ENCODE measurements at regions not wholly inside any gene's neighbourhood (a gene's known extent, or its start where the extent isn't known, plus 50 kb on each side); places are given as distances from the start of the nearest gene placed in this dataset.

GRCh38 chr11:80144897-80145594, 704.2 kb upstream of the TENM4 start:
- 66 to 76% (median 74%) methylated on average over 2 of the region's 2 CpGs for WGBS, 4 donors
- no peak overlapping the region for H3K4me3 ChIP-seq
- H3K36me3 ChIP-seq, result no peaks in the 10 kb centered on the region
- no peak overlapping the region for H3K27ac ChIP-seq
- intact Hi-C loops (cut with DNase I), result no loop called here
- H3K4me1 ChIP-seq, result no peaks in the 10 kb centered on the region
- DNase-seq (no peak), ATAC-seq (no peak)
- no peaks in the 10 kb centered on the region for H3K9me3 ChIP-seq
- H3K27me3 ChIP-seq, result no peaks in the 10 kb centered on the region
- no peak for TF ChIP-seq CTCF (IDR thresholded peaks at IDR 0.05)
- no peak for TF ChIP-seq POLR2A (IDR thresholded peaks at IDR 0.05)

GRCh38 chr11:80136991-80137390, 696.2 kb upstream of the TENM4 start:
- Histone ChIP-seq H3K9me3 (no peaks in the 10 kb centered on the region), H3K4me1 (no peaks in the 10 kb centered on the region), H3K27ac (no peak overlapping the region), H3K36me3 (no peaks in the 10 kb centered on the region), H3K27me3 (peaks cover 0 to 7% (median 0%) of the 10 kb centered on the region in 9 donors), H3K4me3 (no peak overlapping the region)
- WGBS, 4 donors, result 42 to 62% (median 51%) methylated on average over 3 of the region's 3 CpGs
- TF ChIP-seq POLR2A (IDR thresholded peaks at IDR 0.05) (no peak), CTCF (IDR thresholded peaks at IDR 0.05) (no peak)
- intact Hi-C loops (cut with DNase I), result no loop called here
- DNase-seq, result no peak
- no peak for ATAC-seq

GRCh38 chr11:80129396-80129795, 688.6 kb upstream of the TENM4 start:
- no peaks in the 10 kb centered on the region for H3K9me3 ChIP-seq
- DNase-seq (no peak), ATAC-seq (no peak)
- intact Hi-C loops (cut with DNase I), result loop anchor here in 1 of 10 donors (10.0 kb wide), 1 partner anchor 285 kb away; no protein-coding TSS in a partner anchor
- H3K27ac ChIP-seq, result no peak overlapping the region
- no peak for TF ChIP-seq POLR2A (IDR thresholded peaks at IDR 0.05)
- no peak for TF ChIP-seq CTCF (IDR thresholded peaks at IDR 0.05)
- H3K4me3 ChIP-seq, result no peak overlapping the region
- no peaks in the 10 kb centered on the region for H3K27me3 ChIP-seq
- H3K36me3 ChIP-seq, result no peaks in the 10 kb centered on the region
- no peaks in the 10 kb centered on the region for H3K4me1 ChIP-seq

- Histone ChIP-seq H3K4me3 (no peak overlapping the region), H3K27ac (peak overlapping the region in 4 of 12 donors; percentile 22 to 78 (median 32)), H3K27me3 (no peaks in the 10 kb centered on the region), H3K9me3 (no peaks in the 10 kb centered on the region), H3K4me1 (peaks cover 0 to 13% (median 4%) of the 10 kb centered on the region in 12 donors), H3K36me3 (no peaks in the 10 kb centered on the region)
- TF ChIP-seq CTCF (IDR thresholded peaks at IDR 0.05), result no peak
- TF ChIP-seq POLR2A (IDR thresholded peaks at IDR 0.05), result no peak
- intact Hi-C loops (cut with DNase I), result loop anchor here in 2 of 10 donors (5.0 to 10.0 kb wide), 2 partner anchors 150 to 277 kb away; no protein-coding TSS in a partner anchor
- peak; percentile 85 to 97 (median 90) for ATAC-seq
- DNase-seq, result peak in 4 of 5 donors; percentile 20 to 51 (median 28)
- 21 to 40% (median 30%) methylated on average over 2 of the region's 2 CpGs for WGBS, 4 donors
These were observed 681.4 kb upstream of the TENM4 start for GRCh38 chr11:80122211-80122610.

Measured in heart left ventricle (tissue), 16 donors.